Thyroid gland (tissue), 4 donors: ENCODE measurements at regions not wholly inside any gene's neighbourhood (a gene's known extent, or its start where the extent isn't known, plus 50 kb on each side); places are given as distances from the start of the nearest gene placed in this dataset.

Experiments
- CTCF ChIP-seq, 6 experiments: fragments of 200-600 bp in 3 of 6; fragments of 450-650 bp in 3 of 6; sonication (generic) in 3 of 6; IDR thresholded peaks; one replicate each; pipeline ENCODE4 v1.5.1; 2016 to 2019; ENCODE audit warnings: antibody characterized with exemption in 6 of 6, mild to moderate bottlenecking in 2 of 6, inconsistent platforms in 1 of 6, moderate library complexity in 1 of 6
- POLR2A ChIP-seq, 2 donors: fragments of 450-650 bp; IDR thresholded peaks; one replicate each; pipeline ENCODE4 v1.6.1; 2017; ENCODE audit warnings: antibody characterized with exemption in 2 of 2, mild to moderate bottlenecking in 2 of 2, moderate library complexity in 1 of 2

- TF ChIP-seq POLR2A (IDR thresholded peaks at IDR 0.05) (no peak), CTCF (IDR thresholded peaks at IDR 0.05) (no peak)
Observed at GRCh38 chrY:19465809-19466208, 278.7 kb downstream of the KDM5D start.
